ENCODE measurements at regions not wholly inside any gene's neighbourhood (a gene's known extent, or its start where the extent isn't known, plus 50 kb on each side); places are given as distances from the start of the nearest gene placed in this dataset.

DNA sequence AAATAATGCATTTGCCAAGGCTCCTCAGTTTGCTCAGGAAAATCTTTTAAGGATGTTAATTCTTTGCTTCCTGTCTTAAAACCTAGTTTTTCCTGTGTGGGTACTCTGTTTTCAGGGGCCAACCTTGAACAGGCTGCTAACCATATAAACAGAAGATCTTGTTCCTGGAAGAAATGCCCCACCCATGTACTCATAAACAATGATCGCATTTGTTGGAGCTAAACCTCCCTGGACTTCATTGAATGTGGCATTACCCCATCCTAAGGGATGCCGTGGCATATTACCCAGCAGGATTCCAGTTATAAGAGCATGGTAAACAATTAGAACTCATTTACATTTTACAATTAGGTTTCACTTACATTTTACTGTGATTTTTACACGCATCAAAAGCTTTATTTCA lies 436.0 kb downstream of the ZNF608 start:
- H3K9me3 ChIP-seq = no peaks in the 10 kb centered on the region
- WGBS, 2 donors = 59 to 62% methylated on average over 3 of the region's 3 CpGs
- intact Hi-C loops (cut with DNase I; ENCODE audit: low total_unique reads) = no loop called here
- no peak for TF ChIP-seq POLR2A (IDR thresholded peaks at IDR 0.05)
- TF ChIP-seq, protein P1, sequence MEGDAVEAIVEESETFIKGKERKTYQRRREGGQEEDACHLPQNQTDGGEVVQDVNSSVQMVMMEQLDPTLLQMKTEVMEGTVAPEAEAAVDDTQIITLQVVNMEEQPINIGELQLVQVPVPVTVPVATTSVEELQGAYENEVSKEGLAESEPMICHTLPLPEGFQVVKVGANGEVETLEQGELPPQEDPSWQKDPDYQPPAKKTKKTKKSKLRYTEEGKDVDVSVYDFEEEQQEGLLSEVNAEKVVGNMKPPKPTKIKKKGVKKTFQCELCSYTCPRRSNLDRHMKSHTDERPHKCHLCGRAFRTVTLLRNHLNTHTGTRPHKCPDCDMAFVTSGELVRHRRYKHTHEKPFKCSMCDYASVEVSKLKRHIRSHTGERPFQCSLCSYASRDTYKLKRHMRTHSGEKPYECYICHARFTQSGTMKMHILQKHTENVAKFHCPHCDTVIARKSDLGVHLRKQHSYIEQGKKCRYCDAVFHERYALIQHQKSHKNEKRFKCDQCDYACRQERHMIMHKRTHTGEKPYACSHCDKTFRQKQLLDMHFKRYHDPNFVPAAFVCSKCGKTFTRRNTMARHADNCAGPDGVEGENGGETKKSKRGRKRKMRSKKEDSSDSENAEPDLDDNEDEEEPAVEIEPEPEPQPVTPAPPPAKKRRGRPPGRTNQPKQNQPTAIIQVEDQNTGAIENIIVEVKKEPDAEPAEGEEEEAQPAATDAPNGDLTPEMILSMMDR (IDR thresholded peaks at IDR 0.05) = no peak
- no peaks in the 10 kb centered on the region for H3K36me3 ChIP-seq (ENCODE audit: low read depth, missing control alignments)
- no peaks in the 10 kb centered on the region for H3K27me3 ChIP-seq
- H3K4me3 ChIP-seq = no peak overlapping the region
- no peaks in the 10 kb centered on the region for H3K4me1 ChIP-seq
- H3K27ac ChIP-seq = no peak overlapping the region
- no peak for DNase-seq

DNA sequence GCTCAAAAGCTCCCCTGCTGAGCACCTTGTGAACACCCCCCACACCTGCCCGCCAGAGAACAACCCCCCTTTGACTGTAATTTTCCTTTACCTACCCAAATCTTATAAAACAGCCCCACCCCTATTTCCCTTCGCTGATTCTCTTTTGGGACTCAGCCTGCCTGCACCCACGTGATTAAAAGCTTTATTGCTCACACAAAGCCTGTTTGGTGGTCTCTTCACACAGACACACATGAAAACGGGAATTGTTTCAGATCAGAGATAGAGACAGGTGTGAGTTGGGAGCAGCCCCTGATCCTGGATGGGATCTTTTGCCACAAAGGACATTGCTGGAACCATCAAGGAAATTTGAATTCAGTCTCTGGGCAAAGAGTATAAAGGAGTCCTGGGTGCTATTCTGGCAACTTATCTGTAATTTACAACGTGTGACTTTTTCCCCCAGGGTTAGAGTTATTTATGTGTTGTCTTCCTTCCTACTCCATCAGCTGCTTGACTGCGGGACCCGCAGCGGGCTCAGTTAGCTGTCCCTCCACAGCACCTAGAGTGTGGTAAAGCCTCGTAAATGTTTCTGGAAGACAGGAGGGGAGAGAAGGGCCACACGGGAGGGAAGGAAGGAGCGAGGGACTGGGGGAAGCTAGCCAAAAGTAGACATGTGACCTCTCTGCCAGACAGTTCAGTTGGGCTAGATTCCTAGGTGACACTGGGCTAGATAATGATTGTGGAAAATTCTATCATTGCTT lies 437.0 kb downstream of the ZNF608 start:
- Histone ChIP-seq H3K9me3 (no peaks in the 10 kb centered on the region), H3K4me3 (no peak overlapping the region), H3K27ac (no peak overlapping the region), H3K36me3 (ENCODE audit: low read depth, missing control alignments) (no peaks in the 10 kb centered on the region), H3K27me3 (no peaks in the 10 kb centered on the region), H3K4me1 (no peaks in the 10 kb centered on the region)
- intact Hi-C loops (cut with DNase I; ENCODE audit: low total_unique reads) = no loop called here
- no peak for DNase-seq
- TF ChIP-seq POLR2A (IDR thresholded peaks at IDR 0.05) = no peak
- TF ChIP-seq, protein P1 (IDR thresholded peaks at IDR 0.05) = no peak
- WGBS, 2 donors = 62 to 67% methylated on average over 11 of the region's 11 CpGs

DNA sequence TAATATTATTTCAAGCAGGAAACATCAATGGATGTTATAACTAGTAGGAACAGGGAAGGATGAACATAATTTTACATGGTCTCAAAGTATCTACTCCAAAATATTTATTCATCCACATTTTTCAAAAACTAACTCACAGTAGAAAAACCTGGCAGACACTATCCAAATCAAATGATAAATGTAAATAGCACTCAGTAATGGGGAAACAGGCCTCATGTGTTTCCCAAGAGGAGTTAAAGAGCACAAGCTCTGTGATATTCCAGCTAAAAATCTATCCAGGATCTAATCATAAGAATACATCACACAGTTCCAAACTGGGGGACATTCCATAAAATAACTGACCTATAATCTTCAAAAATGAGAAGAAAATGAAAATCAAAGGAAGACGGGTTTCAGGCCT lies 443.1 kb downstream of the ZNF608 start:
- TF ChIP-seq POLR2A (IDR thresholded peaks at IDR 0.05) = no peak
- TF ChIP-seq, protein P1 (IDR thresholded peaks at IDR 0.05) = no peak
- H3K36me3 ChIP-seq (ENCODE audit: low read depth, missing control alignments) = no peaks in the 10 kb centered on the region
- intact Hi-C loops (cut with DNase I; ENCODE audit: low total_unique reads) = no loop called here
- H3K9me3 ChIP-seq = no peaks in the 10 kb centered on the region
- DNase-seq = no peak
- no peaks in the 10 kb centered on the region for H3K4me1 ChIP-seq
- no peak overlapping the region for H3K4me3 ChIP-seq
- no peak overlapping the region for H3K27ac ChIP-seq
- WGBS, 2 donors = 90 to 100% methylated on average over 1 of the region's 1 CpG
- no peaks in the 10 kb centered on the region for H3K27me3 ChIP-seq

DNA sequence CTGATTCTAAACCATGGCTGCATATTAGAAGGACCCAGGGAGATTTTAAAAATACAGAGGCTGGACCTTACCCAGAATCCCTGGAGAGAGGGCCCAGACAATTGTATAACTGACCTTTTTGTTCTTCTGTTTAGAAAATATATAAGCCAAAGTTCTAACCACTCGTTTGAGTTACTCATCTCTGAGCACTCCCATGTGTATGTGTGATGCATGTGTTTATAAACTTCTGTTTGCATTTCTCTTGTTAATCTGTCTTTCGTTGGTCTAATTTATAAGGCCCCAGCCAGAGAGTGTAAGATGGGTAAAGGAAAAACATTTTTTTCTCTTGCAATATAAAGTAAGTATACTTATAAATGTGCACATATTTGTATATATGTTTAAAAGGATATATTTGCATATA lies 443.9 kb downstream of the ZNF608 start:
- intact Hi-C loops (cut with DNase I; ENCODE audit: low total_unique reads) = no loop called here
- Histone ChIP-seq H3K4me1 (no peaks in the 10 kb centered on the region), H3K27ac (no peak overlapping the region), H3K4me3 (no peak overlapping the region), H3K9me3 (no peaks in the 10 kb centered on the region), H3K27me3 (no peaks in the 10 kb centered on the region), H3K36me3 (ENCODE audit: low read depth, missing control alignments) (no peaks in the 10 kb centered on the region)
- WGBS, 2 donors = 72 to 81% methylated on average over 2 of the region's 2 CpGs
- no peak for DNase-seq
- TF ChIP-seq, protein P1 (IDR thresholded peaks at IDR 0.05) = no peak
- TF ChIP-seq POLR2A (IDR thresholded peaks at IDR 0.05) = no peak

DNA sequence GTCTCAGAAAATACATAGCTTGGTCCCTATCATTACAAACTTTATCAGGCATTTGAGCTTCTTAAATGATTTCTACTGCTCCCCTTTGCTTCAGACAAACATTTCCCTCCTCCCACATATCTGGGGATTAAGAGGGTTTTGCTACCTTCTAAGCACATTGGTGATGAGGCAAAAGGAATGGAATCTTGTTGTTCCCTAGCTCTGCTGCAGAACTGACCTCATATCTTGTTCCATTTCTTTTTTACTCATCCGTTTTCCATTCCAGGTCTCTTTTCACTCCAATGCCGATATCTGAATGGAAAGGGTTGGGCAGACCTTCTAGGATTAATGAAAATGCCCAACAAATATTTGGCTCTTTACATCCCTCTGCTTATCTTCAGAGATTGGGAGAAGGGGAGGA lies 444.6 kb downstream of the ZNF608 start:
- intact Hi-C loops (cut with DNase I; ENCODE audit: low total_unique reads) = no loop called here
- Histone ChIP-seq H3K27me3 (no peaks in the 10 kb centered on the region), H3K4me1 (no peaks in the 10 kb centered on the region), H3K36me3 (ENCODE audit: low read depth, missing control alignments) (no peaks in the 10 kb centered on the region), H3K27ac (no peak overlapping the region), H3K9me3 (no peaks in the 10 kb centered on the region), H3K4me3 (no peak overlapping the region)
- no peak for DNase-seq
- no peak for TF ChIP-seq POLR2A (IDR thresholded peaks at IDR 0.05)
- TF ChIP-seq, protein P1 (IDR thresholded peaks at IDR 0.05) = no peak
- WGBS, 2 donors = 59 to 73% methylated on average over 2 of the region's 2 CpGs
